HEK293 (cell line): ENCODE measurements at regions not wholly inside any gene's neighbourhood (a gene's known extent, or its start where the extent isn't known, plus 50 kb on each side); places are given as distances from the start of the nearest gene placed in this dataset.

Experiments used
- CTCF ChIA-PET: fragments of 350-600 bp; formaldehyde crosslinking; extraction: SDS; loops from one replicate; lab custom pipeline; 2021; ENCODE audit warnings: antibody characterized with exemption; lab: Yijun Ruan, JAX
- POLR2A ChIA-PET: fragments of 300-600 bp; formaldehyde crosslinking; extraction: SDS; loops from one replicate; lab custom pipeline; 2020; ENCODE audit warnings: antibody characterized with exemption, inconsistent platforms; lab: Yijun Ruan, JAX
- H3K27ac ChIP-seq: fragments of 200-500 bp; sonication (Bioruptor generic); 2 replicates; pipeline ENCODE4 v1.5.1; 2014; ENCODE audit warnings: low read depth, low read length, control low read depth, inconsistent platforms; ENCODE audit errors: extremely low read depth
- H3K36me3 ChIP-seq, 2 experiments: fragments of 200-500 bp in 1 of 2; sonication (Bioruptor generic) in 1 of 2; 1 replicate in 1 of 2; 2 replicates in 1 of 2; pipeline ENCODE4 v1.5.1; 2014 to 2017; ENCODE audit warnings: inconsistent platforms in 2 of 2, low read length in 2 of 2; ENCODE audit not compliant: control insufficient read depth in 2 of 2, insufficient read depth in 1 of 2
- H3K4me1 ChIP-seq: fragments of 200-500 bp; sonication (Bioruptor generic); 2 replicates; pipeline ENCODE4 v1.5.1; 2014; ENCODE audit warnings: mild to moderate bottlenecking, low read length, inconsistent platforms; ENCODE audit not compliant: control insufficient read depth, insufficient read depth
- H3K4me3 ChIP-seq: 2 replicates; pipeline ENCODE4 v1.5.1; 2011; ENCODE audit warnings: low read depth, mild to moderate bottlenecking, control low read depth, low read length, moderate library complexity
- H3K9me3 ChIP-seq: fragments of 200-500 bp; sonication (Bioruptor generic); 2 replicates; pipeline ENCODE4 v1.5.1; 2014; ENCODE audit warnings: low read depth, low read length, inconsistent platforms; ENCODE audit not compliant: control insufficient read depth, insufficient read depth
- IKZF3 ChIP-seq: fragments of 450-650 bp; IDR thresholded peaks from 2 replicates; pipeline ENCODE4 v1.5.0; 2018; ENCODE audit warnings: missing biosample characterization, mild to moderate bottlenecking, missing genetic modification characterization, moderate library complexity
- KLF8 ChIP-seq: fragments of 450-650 bp; formaldehyde crosslinking; IDR thresholded peaks from 2 replicates; pipeline ENCODE4 v1.5.1; 2016; ENCODE audit warnings: missing biosample characterization, missing genetic modification characterization
- ZBTB1 ChIP-seq: fragments of 450-650 bp; formaldehyde crosslinking; IDR thresholded peaks from 2 replicates; pipeline ENCODE4 v1.5.1; 2016; ENCODE audit warnings: missing biosample characterization, missing genetic modification characterization
- ZBTB20 ChIP-seq: fragments of 450-650 bp; formaldehyde crosslinking; IDR thresholded peaks from 2 replicates; pipeline ENCODE4 v1.5.1; 2016; ENCODE audit warnings: missing biosample characterization, missing genetic modification characterization
- ZBTB21 ChIP-seq: fragments of 450-650 bp; formaldehyde crosslinking; IDR thresholded peaks from 2 replicates; pipeline ENCODE4 v1.5.1; 2017; ENCODE audit warnings: missing biosample characterization, missing genetic modification characterization
- ZIC2 ChIP-seq: fragments of 450-650 bp; formaldehyde crosslinking; IDR thresholded peaks from 2 replicates; pipeline ENCODE4 v1.5.1; 2016; ENCODE audit warnings: missing biosample characterization, missing genetic modification characterization
- ZNF155 ChIP-seq: fragments of 450-650 bp; formaldehyde crosslinking; IDR thresholded peaks from 2 replicates; pipeline ENCODE4 v1.5.1; 2016; ENCODE audit warnings: missing biosample characterization, missing genetic modification characterization
- ZNF169 ChIP-seq: fragments of 450-650 bp; formaldehyde crosslinking; IDR thresholded peaks from 2 replicates; pipeline ENCODE4 v1.5.1; 2016; ENCODE audit warnings: missing biosample characterization, missing genetic modification characterization
- ZNF19 ChIP-seq: fragments of 450-650 bp; formaldehyde crosslinking; IDR thresholded peaks from 2 replicates; pipeline ENCODE4; 2016; ENCODE audit warnings: missing biosample characterization, missing genetic modification characterization, low read depth
- ZNF202 ChIP-seq: fragments of 450-650 bp; formaldehyde crosslinking; IDR thresholded peaks from 2 replicates; pipeline ENCODE4 v1.5.1; 2016; ENCODE audit warnings: missing biosample characterization, missing genetic modification characterization, borderline replicate concordance
- ZNF239 ChIP-seq: fragments of 450-650 bp; formaldehyde crosslinking; IDR thresholded peaks from 2 replicates; pipeline ENCODE4 v1.5.1; 2016; ENCODE audit warnings: missing biosample characterization, missing genetic modification characterization
- ZNF292 ChIP-seq: fragments of 450-650 bp; formaldehyde crosslinking; IDR thresholded peaks from 2 replicates; pipeline ENCODE4 v1.5.1; 2016; ENCODE audit warnings: low read depth, missing biosample characterization, missing genetic modification characterization, borderline replicate concordance
- ZNF341 ChIP-seq: fragments of 450-650 bp; formaldehyde crosslinking; IDR thresholded peaks from 2 replicates; pipeline ENCODE4; 2016; ENCODE audit warnings: low read depth, missing biosample characterization, missing genetic modification characterization
- ZNF350 ChIP-seq: fragments of 450-650 bp; formaldehyde crosslinking; IDR thresholded peaks from 2 replicates; pipeline ENCODE4 v1.5.0; 2017; ENCODE audit warnings: missing biosample characterization, mild to moderate bottlenecking, missing genetic modification characterization
- ZNF37A ChIP-seq: fragments of 450-650 bp; IDR thresholded peaks from 2 replicates; pipeline ENCODE4 v1.5.1; 2018; ENCODE audit warnings: missing biosample characterization, missing genetic modification characterization
- ZNF423 ChIP-seq: fragments of 450-650 bp; formaldehyde crosslinking; IDR thresholded peaks from 2 replicates; pipeline ENCODE4 v1.5.1; 2016; ENCODE audit warnings: missing biosample characterization, missing genetic modification characterization
- ZNF501 ChIP-seq: fragments of 450-650 bp; formaldehyde crosslinking; IDR thresholded peaks from 2 replicates; pipeline ENCODE4 v1.5.1; 2016; ENCODE audit warnings: missing biosample characterization, missing genetic modification characterization
- ZNF549 ChIP-seq: fragments of 450-650 bp; IDR thresholded peaks from 2 replicates; pipeline ENCODE4 v1.5.1; 2018; ENCODE audit warnings: missing biosample characterization, missing genetic modification characterization, mild to moderate bottlenecking, inconsistent platforms, moderate library complexity
- ZNF561 ChIP-seq: fragments of 450-650 bp; IDR thresholded peaks from 2 replicates; pipeline ENCODE4 v1.5.1; 2018; ENCODE audit warnings: missing biosample characterization, missing genetic modification characterization, borderline replicate concordance
- ZNF658 ChIP-seq: fragments of 450-650 bp; formaldehyde crosslinking; IDR thresholded peaks from 2 replicates; pipeline ENCODE4; 2016; ENCODE audit warnings: missing biosample characterization, missing genetic modification characterization
- ZSCAN30 ChIP-seq: fragments of 450-650 bp; IDR thresholded peaks from 2 replicates; pipeline ENCODE4 v1.5.1; 2018; ENCODE audit warnings: missing biosample characterization, mild to moderate bottlenecking, missing genetic modification characterization, moderate library complexity
- TF ChIP-seq, protein P1 (sequence below): fragments of 450-650 bp; formaldehyde crosslinking; IDR thresholded peaks from 2 replicates; pipeline ENCODE4 v1.5.1; 2016; ENCODE audit warnings: missing biosample characterization, missing genetic modification characterization
- TF ChIP-seq, protein P2 (sequence below): fragments of 450-650 bp; formaldehyde crosslinking; IDR thresholded peaks from 2 replicates; pipeline ENCODE4 v1.5.1; 2016; ENCODE audit warnings: missing biosample characterization, missing genetic modification characterization
- TF ChIP-seq, protein P3 (sequence below): fragments of 450-650 bp; formaldehyde crosslinking; IDR thresholded peaks from 2 replicates; pipeline ENCODE4 v1.5.1; 2016; ENCODE audit warnings: missing biosample characterization, missing genetic modification characterization
- TF ChIP-seq, protein P4 (sequence below): fragments of 450-650 bp; formaldehyde crosslinking; IDR thresholded peaks from 2 replicates; pipeline ENCODE4 v1.5.1; 2017; ENCODE audit warnings: missing biosample characterization, missing genetic modification characterization

- TF ChIP-seq, protein P1, sequence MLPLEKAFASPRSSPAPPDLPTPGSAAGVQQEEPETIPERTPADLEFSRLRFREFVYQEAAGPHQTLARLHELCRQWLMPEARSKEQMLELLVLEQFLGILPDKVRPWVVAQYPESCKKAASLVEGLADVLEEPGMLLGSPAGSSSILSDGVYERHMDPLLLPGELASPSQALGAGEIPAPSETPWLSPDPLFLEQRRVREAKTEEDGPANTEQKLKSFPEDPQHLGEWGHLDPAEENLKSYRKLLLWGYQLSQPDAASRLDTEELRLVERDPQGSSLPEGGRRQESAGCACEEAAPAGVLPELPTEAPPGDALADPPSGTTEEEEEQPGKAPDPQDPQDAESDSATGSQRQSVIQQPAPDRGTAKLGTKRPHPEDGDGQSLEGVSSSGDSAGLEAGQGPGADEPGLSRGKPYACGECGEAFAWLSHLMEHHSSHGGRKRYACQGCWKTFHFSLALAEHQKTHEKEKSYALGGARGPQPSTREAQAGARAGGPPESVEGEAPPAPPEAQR (tag by site-specific recombination): no peak
- TF ChIP-seq ZIC2 (tag by site-specific recombination) (no peak), ZNF155 (tag by site-specific recombination) (no peak), ZNF561 (tag by site-specific recombination) (peak; percentile 6; the same call in 1 of the 2 replicates), ZSCAN30 (tag by site-specific recombination) (0 out of 2 replicates have a peak, but pooled peaks have one; percentile 54), ZNF19 (tag by site-specific recombination) (no peak), ZNF37A (tag by site-specific recombination) (no peak)
- TF ChIP-seq, protein P2, sequence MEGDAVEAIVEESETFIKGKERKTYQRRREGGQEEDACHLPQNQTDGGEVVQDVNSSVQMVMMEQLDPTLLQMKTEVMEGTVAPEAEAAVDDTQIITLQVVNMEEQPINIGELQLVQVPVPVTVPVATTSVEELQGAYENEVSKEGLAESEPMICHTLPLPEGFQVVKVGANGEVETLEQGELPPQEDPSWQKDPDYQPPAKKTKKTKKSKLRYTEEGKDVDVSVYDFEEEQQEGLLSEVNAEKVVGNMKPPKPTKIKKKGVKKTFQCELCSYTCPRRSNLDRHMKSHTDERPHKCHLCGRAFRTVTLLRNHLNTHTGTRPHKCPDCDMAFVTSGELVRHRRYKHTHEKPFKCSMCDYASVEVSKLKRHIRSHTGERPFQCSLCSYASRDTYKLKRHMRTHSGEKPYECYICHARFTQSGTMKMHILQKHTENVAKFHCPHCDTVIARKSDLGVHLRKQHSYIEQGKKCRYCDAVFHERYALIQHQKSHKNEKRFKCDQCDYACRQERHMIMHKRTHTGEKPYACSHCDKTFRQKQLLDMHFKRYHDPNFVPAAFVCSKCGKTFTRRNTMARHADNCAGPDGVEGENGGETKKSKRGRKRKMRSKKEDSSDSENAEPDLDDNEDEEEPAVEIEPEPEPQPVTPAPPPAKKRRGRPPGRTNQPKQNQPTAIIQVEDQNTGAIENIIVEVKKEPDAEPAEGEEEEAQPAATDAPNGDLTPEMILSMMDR (tag by site-specific recombination): peak; percentile 61
Measured at GRCh38 chr3:107429320-107430181, 52.3 kb downstream of the CCDC54 start (continued).

- H3K4me3 ChIP-seq: no peak overlapping the region
- H3K36me3 ChIP-seq: no peaks in the 10 kb centered on the region
- POLR2A ChIA-PET: interaction anchor here (0.8 to 2.1 kb wide), 6 partner anchors 9 to 188 kb away, joined by 3 to 10 read pairs (median 6); no protein-coding TSS in a partner anchor
- no peaks in the 10 kb centered on the region for H3K9me3 ChIP-seq
- 0 out of 2 replicates have a peak, but pooled peaks have one; percentile 10 for TF ChIP-seq ZBTB20 (tag by site-specific recombination)
- no peak for TF ChIP-seq ZNF239 (tag by site-specific recombination)
- TF ChIP-seq ZNF350 (tag by site-specific recombination): no peak
- no peak for TF ChIP-seq ZBTB1 (tag by site-specific recombination)
- TF ChIP-seq ZNF292 (tag by site-specific recombination): no peak
- peaks cover 5% of the 10 kb centered on the region; the same call in 1 of the 2 replicates for H3K4me1 ChIP-seq
- CTCF ChIA-PET: interaction anchor here (0.6 to 1.7 kb wide), 23 partner anchors 9 to 1185 kb away, joined by 3 to 16 read pairs (median 3); no protein-coding TSS in a partner anchor
- H3K27ac ChIP-seq: peak overlapping the region; percentile 94; the same call in 1 of the 2 replicates
Measured at GRCh38 chr3:107430214-107430995, 53.2 kb downstream of the CCDC54 start.

GRCh38 chr3:107430996-107431245, 53.7 kb downstream of the CCDC54 start:
- peaks cover 5% of the 10 kb centered on the region; the same call in 1 of the 2 replicates for H3K4me1 ChIP-seq
- ChIA-PET CTCF (interaction anchor here (0.7 to 1.7 kb wide), 7 partner anchors 13 to 209 kb away, joined by 3 to 6 read pairs (median 3); no protein-coding TSS in a partner anchor), POLR2A (interaction anchor here (0.8 to 2.1 kb wide), 3 partner anchors 10 to 189 kb away, joined by 3 to 7 read pairs (median 6); no protein-coding TSS in a partner anchor)
- no peaks in the 10 kb centered on the region for H3K36me3 ChIP-seq
- H3K9me3 ChIP-seq: no peaks in the 10 kb centered on the region
- H3K4me3 ChIP-seq: peak overlapping the region; percentile 63
- peak overlapping the region; percentile 94 for H3K27ac ChIP-seq
- TF ChIP-seq, protein P3, sequence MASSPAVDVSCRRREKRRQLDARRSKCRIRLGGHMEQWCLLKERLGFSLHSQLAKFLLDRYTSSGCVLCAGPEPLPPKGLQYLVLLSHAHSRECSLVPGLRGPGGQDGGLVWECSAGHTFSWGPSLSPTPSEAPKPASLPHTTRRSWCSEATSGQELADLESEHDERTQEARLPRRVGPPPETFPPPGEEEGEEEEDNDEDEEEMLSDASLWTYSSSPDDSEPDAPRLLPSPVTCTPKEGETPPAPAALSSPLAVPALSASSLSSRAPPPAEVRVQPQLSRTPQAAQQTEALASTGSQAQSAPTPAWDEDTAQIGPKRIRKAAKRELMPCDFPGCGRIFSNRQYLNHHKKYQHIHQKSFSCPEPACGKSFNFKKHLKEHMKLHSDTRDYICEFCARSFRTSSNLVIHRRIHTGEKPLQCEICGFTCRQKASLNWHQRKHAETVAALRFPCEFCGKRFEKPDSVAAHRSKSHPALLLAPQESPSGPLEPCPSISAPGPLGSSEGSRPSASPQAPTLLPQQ (tag by site-specific recombination): 0 out of 2 replicates have a peak, but pooled peaks have one; percentile 9
- TF ChIP-seq ZNF501 (tag by site-specific recombination): no peak
- TF ChIP-seq ZNF202: 0 out of 2 replicates have a peak, but pooled peaks have one; percentile 29
- TF ChIP-seq ZNF549: no peak
- TF ChIP-seq IKZF3: no peak
- TF ChIP-seq ZNF658: no peak
- TF ChIP-seq ZBTB21: no peak
- no peak for TF ChIP-seq ZNF169
- TF ChIP-seq KLF8 (tag by site-specific recombination): 0 out of 2 replicates have a peak, but pooled peaks have one; percentile 13
- peak; percentile 18; the same call in 1 of the 2 replicates for TF ChIP-seq ZNF341 (tag by site-specific recombination)
- TF ChIP-seq, protein P4, sequence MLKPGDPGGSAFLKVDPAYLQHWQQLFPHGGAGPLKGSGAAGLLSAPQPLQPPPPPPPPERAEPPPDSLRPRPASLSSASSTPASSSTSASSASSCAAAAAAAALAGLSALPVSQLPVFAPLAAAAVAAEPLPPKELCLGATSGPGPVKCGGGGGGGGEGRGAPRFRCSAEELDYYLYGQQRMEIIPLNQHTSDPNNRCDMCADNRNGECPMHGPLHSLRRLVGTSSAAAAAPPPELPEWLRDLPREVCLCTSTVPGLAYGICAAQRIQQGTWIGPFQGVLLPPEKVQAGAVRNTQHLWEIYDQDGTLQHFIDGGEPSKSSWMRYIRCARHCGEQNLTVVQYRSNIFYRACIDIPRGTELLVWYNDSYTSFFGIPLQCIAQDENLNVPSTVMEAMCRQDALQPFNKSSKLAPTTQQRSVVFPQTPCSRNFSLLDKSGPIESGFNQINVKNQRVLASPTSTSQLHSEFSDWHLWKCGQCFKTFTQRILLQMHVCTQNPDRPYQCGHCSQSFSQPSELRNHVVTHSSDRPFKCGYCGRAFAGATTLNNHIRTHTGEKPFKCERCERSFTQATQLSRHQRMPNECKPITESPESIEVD (tag by site-specific recombination): no peak
- no peak for TF ChIP-seq ZNF423
